Gastrocnemius medialis (tissue), 4 donors: ENCODE measurements at regions not wholly inside any gene's neighbourhood (a gene's known extent, or its start where the extent isn't known, plus 50 kb on each side); places are given as distances from the start of the nearest gene placed in this dataset.

ENCODE experiments used
- ATAC-seq, 2 donors: fragments of 150-250 bp; one replicate each; pipeline ENCODE4 v1.9.1; 2016
- DNase-seq, 2 donors: peaks; one replicate each; pipeline ENCODE4 v3.0.0-alpha.2; 2019
- H3K27ac ChIP-seq, 4 donors: fragments of 200-600 bp; sonication (generic); 1 replicate in 1 of 4; 2 replicates in 3 of 4; pipeline ENCODE4 v1.5.1; 2016 to 2018; ENCODE audit warnings: mild to moderate bottlenecking in 2 of 4, moderate library complexity in 1 of 4
- H3K27me3 ChIP-seq, 3 donors: fragments of 200-600 bp; sonication (generic) in 2 of 3; 1 replicate in 1 of 3; 2 replicates in 2 of 3; pipeline versions ENCODE4 v1.5.1 to v1.6.0; 2016 to 2019; ENCODE audit warnings: mild to moderate bottlenecking in 1 of 3, moderate library complexity in 1 of 3
- H3K36me3 ChIP-seq, 2 donors: fragments of 200-600 bp; sonication (generic) in 1 of 2; one replicate each; pipeline ENCODE4 v1.5.1; 2017 to 2018
- H3K4me1 ChIP-seq, 2 donors: fragments of 200-600 bp; sonication (generic) in 1 of 2; one replicate each; pipeline ENCODE4 v1.5.1; 2016 to 2017; ENCODE audit warnings: mild to moderate bottlenecking in 2 of 2
- H3K4me3 ChIP-seq, 4 donors: fragments of 200-600 bp; sonication (generic) in 3 of 4; 1 replicate in 1 of 4; 2 replicates in 3 of 4; pipeline ENCODE4 v1.5.1; 2016 to 2019; ENCODE audit warnings: mild to moderate bottlenecking in 2 of 4
- H3K9me3 ChIP-seq, 3 donors: fragments of 200-600 bp; sonication (generic) in 2 of 3; 1 replicate in 1 of 3; 2 replicates in 2 of 3; pipeline ENCODE4 v1.5.1; 2016 to 2019
- CTCF ChIP-seq, 5 experiments: fragments of 450-650 bp in 3 of 5; fragments of 200-600 bp in 2 of 5; sonication (generic) in 2 of 5; IDR thresholded peaks in 4 of 5; conservative IDR thresholded peaks in 1 of 5; 1 replicate in 4 of 5; 2 replicates in 1 of 5; pipeline ENCODE4 v1.5.1; 2016 to 2019; ENCODE audit warnings: antibody characterized with exemption in 5 of 5, mild to moderate bottlenecking in 3 of 5, moderate library complexity in 3 of 5
- POLR2A ChIP-seq, 2 donors: fragments of 450-650 bp; IDR thresholded peaks; one replicate each; pipeline ENCODE4 v1.6.1; 2017; ENCODE audit warnings: antibody characterized with exemption in 2 of 2, mild to moderate bottlenecking in 2 of 2, moderate library complexity in 2 of 2
- in situ Hi-C, 4 donors: fragments of 200-750 bp; cut with MboI; loops; one replicate each; pipeline versions ENCODE4 v1.15.0 to v1.8.0; 2017; ENCODE audit warnings: low sequenced_read_pairs in 4 of 4
- intact Hi-C: fragments of 100-400 bp; cut with DNase I; formaldehyde crosslinking; loops from one replicate; pipeline ENCODE4 v1.15.1; 2023; ENCODE audit warnings: low total_unique reads

DNA sequence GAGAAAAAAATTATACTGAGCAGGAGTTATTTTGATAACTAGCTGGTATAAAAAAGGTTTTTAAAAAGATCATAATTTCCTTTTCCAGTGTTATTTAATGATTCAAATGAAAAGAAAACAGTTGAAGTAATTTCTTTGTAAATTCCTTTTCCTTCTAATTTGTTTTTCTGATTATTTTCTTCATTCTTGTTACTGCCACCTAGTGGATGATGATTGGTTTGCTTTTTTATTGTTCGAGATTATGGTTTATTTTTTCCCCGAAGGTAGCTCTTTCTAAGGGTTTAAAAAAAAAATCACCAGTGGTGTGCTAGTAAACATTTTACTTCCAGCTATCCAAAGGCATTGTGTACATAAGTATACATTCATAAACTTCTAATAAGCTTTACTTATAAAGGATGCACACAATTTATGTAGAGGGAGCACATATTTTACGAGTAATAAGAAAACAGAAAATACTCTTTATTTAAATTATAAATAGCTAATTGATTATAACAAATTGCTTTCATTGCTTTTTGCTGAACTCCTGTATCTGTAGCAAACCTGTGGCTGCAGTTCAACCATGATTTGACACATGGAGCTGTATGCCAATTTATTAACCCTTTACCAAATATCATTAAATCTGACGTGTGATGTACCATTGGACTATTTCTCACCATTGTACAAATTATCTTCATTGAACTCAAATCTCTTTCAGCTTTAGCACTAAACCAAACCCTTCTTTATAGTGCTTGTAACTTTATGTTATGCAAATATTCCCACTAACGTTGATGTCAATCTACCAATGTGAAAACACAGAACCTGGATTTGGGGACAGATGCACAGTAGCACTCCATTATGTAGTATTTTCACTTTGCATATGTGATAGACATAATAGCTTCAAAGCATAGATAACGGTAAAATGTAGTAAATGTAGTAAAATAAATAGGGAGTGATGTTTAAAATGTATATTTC lies 97.8 kb upstream of the ANK2 start:
- DNase-seq (no peak), ATAC-seq (no peak)
- intact Hi-C loops (no loop called here), in situ Hi-C loops (no loop called here)
- H3K9me3 ChIP-seq, result no peaks in the 10 kb centered on the region
- no peaks in the 10 kb centered on the region for H3K27me3 ChIP-seq
- TF ChIP-seq POLR2A (IDR thresholded peaks at IDR 0.05) (no peak), CTCF (IDR thresholded peaks at IDR 0.05 in 4 of 5, conservative IDR thresholded peaks at IDR 0.05 in 1 of 5) (peak in 3 of 5 experiments; percentile 10 to 59 (median 42))
- no peaks in the 10 kb centered on the region for H3K4me1 ChIP-seq
- H3K36me3 ChIP-seq, result no peaks in the 10 kb centered on the region
- no peak overlapping the region for H3K27ac ChIP-seq
- H3K4me3 ChIP-seq, result no peak overlapping the region

GRCh38 chr4:112952313-112952700 lies 97.1 kb upstream of the ANK2 start:
- H3K36me3 ChIP-seq, result no peaks in the 10 kb centered on the region
- H3K27me3 ChIP-seq, result no peaks in the 10 kb centered on the region
- ATAC-seq (no peak), DNase-seq (no peak)
- H3K27ac ChIP-seq, result no peak overlapping the region
- H3K4me1 ChIP-seq, result no peaks in the 10 kb centered on the region
- TF ChIP-seq CTCF (IDR thresholded peaks at IDR 0.05 in 4 of 5, conservative IDR thresholded peaks at IDR 0.05 in 1 of 5) (no peak), POLR2A (IDR thresholded peaks at IDR 0.05) (no peak)
- intact Hi-C loops (no loop called here), in situ Hi-C loops (no loop called here)
- H3K9me3 ChIP-seq, result no peaks in the 10 kb centered on the region
- H3K4me3 ChIP-seq, result no peak overlapping the region

DNA sequence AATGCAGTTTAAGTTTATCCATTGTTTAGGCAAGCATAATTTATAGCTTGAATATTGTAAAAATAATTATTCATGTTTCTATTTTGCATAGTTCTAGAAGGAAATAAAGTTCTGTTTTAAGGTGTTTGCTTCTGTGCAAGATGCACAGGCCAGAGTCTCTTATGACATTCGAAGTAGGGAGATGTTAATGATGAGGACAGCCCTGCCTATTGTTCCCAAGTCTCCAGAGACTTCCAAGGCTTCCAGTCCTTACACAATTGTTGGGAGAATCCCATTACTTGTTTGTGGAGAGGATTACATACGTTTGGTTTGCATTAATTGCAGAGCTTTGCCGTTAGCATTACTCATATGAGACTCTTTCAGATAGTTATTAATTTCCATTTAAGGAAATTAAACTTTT lies 96.2 kb upstream of the ANK2 start:
- in situ Hi-C loops (no loop called here), intact Hi-C loops (no loop called here)
- DNase-seq (no peak), ATAC-seq (no peak)
- no peaks in the 10 kb centered on the region for H3K27me3 ChIP-seq
- no peaks in the 10 kb centered on the region for H3K36me3 ChIP-seq
- no peaks in the 10 kb centered on the region for H3K4me1 ChIP-seq
- no peak overlapping the region for H3K27ac ChIP-seq
- H3K4me3 ChIP-seq, result no peak overlapping the region
- no peak for TF ChIP-seq POLR2A (IDR thresholded peaks at IDR 0.05)
- TF ChIP-seq CTCF (IDR thresholded peaks at IDR 0.05 in 4 of 5, conservative IDR thresholded peaks at IDR 0.05 in 1 of 5), result no peak
- H3K9me3 ChIP-seq, result no peaks in the 10 kb centered on the region

GRCh38 chr4:112954286-112954685 lies 95.2 kb upstream of the ANK2 start:
- Histone ChIP-seq H3K27me3 (no peaks in the 10 kb centered on the region), H3K4me1 (no peaks in the 10 kb centered on the region), H3K4me3 (no peak overlapping the region), H3K27ac (no peak overlapping the region), H3K36me3 (no peaks in the 10 kb centered on the region), H3K9me3 (no peaks in the 10 kb centered on the region)
- in situ Hi-C loops, result no loop called here
- ATAC-seq (no peak), DNase-seq (no peak)
- intact Hi-C loops, result no loop called here
- TF ChIP-seq POLR2A (IDR thresholded peaks at IDR 0.05) (no peak), CTCF (IDR thresholded peaks at IDR 0.05 in 4 of 5, conservative IDR thresholded peaks at IDR 0.05 in 1 of 5) (no peak)
